CD14-positive monocyte (primary cell): ENCODE measurements at regions not wholly inside any gene's neighbourhood (a gene's known extent, or its start where the extent isn't known, plus 50 kb on each side); places are given as distances from the start of the nearest gene placed in this dataset.

Experiments used
- DNase-seq, 3 donors: peaks; one replicate each; pipeline ENCODE4 v3.0.0-alpha.2; 2011 to 2022
- H2AFZ ChIP-seq: 2 replicates; pipeline ENCODE4 v1.6.0; 2012; ENCODE audit warnings: mild to moderate bottlenecking, low read depth, low read length, inconsistent platforms; ENCODE audit not compliant: insufficient read depth, poor library complexity, severe bottlenecking
- H3K27ac ChIP-seq, 2 donors: 1 replicate in 1 of 2; 2 replicates in 1 of 2; pipeline ENCODE4 v1.5.1; 2012 to 2013; ENCODE audit warnings: low read length in 2 of 2, control low read depth in 1 of 2, inconsistent platforms in 1 of 2, low read depth in 1 of 2, mild to moderate bottlenecking in 1 of 2
- H3K27me3 ChIP-seq, 2 donors: one replicate each; pipeline versions ENCODE4 v1.6.0 to v1.6.1; 2011 to 2013; ENCODE audit warnings: low read length in 2 of 2; ENCODE audit not compliant: control insufficient read depth in 2 of 2, insufficient read depth in 2 of 2
- H3K36me3 ChIP-seq, 2 donors: replicated peaks in 1 of 2; 1 replicate in 1 of 2; 2 replicates in 1 of 2; pipeline versions ENCODE4 v1.5.1 to v1.6.1; 2012 to 2013; ENCODE audit warnings: low read length in 2 of 2, control low read depth in 1 of 2, inconsistent platforms in 1 of 2, mild to moderate bottlenecking in 1 of 2; ENCODE audit not compliant: insufficient read depth in 2 of 2, control insufficient read depth in 1 of 2
- H3K4me1 ChIP-seq, 2 donors: 1 replicate in 1 of 2; 2 replicates in 1 of 2; pipeline versions ENCODE4 v1.5.1 to v1.6.1; 2012 to 2013; ENCODE audit warnings: low read length in 2 of 2, control low read depth in 1 of 2, inconsistent platforms in 1 of 2, mild to moderate bottlenecking in 1 of 2, moderate library complexity in 1 of 2; ENCODE audit not compliant: insufficient read depth in 2 of 2, control insufficient read depth in 1 of 2
- H3K4me2 ChIP-seq: replicated peaks from 2 replicates; pipeline ENCODE3; 2012; ENCODE audit warnings: low read length, moderate library complexity, mild to moderate bottlenecking; ENCODE audit not compliant: poor library complexity, severe bottlenecking; ENCODE audit errors: extremely low read depth
- H3K4me3 ChIP-seq, 3 experiments: fragments of 200-600 bp in 1 of 3; sonication (generic) in 1 of 3; replicated peaks in 1 of 3; 1 replicate in 2 of 3; 2 replicates in 1 of 3; pipeline ENCODE4 v1.5.1; 2011 to 2013; ENCODE audit warnings: low read length in 3 of 3, mild to moderate bottlenecking in 3 of 3, control low read depth in 2 of 3, low read depth in 2 of 3, inconsistent platforms in 1 of 3, moderate library complexity in 1 of 3
- H3K79me2 ChIP-seq: 2 replicates; pipeline ENCODE4 v1.6.0; 2012; ENCODE audit warnings: mild to moderate bottlenecking, control low read depth, inconsistent platforms, low read length, moderate library complexity; ENCODE audit not compliant: insufficient read depth
- H3K9ac ChIP-seq: 2 replicates; pipeline ENCODE4 v1.6.0; 2017; ENCODE audit warnings: low read length, mild to moderate bottlenecking; ENCODE audit not compliant: insufficient read depth, poor library complexity, severe bottlenecking
- H3K9me3 ChIP-seq, 2 donors: replicated peaks in 1 of 2; 1 replicate in 1 of 2; 2 replicates in 1 of 2; pipeline versions ENCODE4 v1.5.1 to v1.6.1; 2012 to 2013; ENCODE audit warnings: low read length in 2 of 2, control low read depth in 1 of 2; ENCODE audit not compliant: control insufficient read depth in 1 of 2, insufficient read depth in 1 of 2
- H4K20me1 ChIP-seq: 2 replicates; pipeline ENCODE4 v1.6.0; 2012; ENCODE audit warnings: mild to moderate bottlenecking, low read length, control low read depth, moderate library complexity; ENCODE audit not compliant: insufficient read depth
- H3K27ac Mint-ChIP-seq, 7 donors: one replicate each; pipeline ENCODE4 v1.8.0; 2020; ENCODE audit warnings: mild to moderate bottlenecking in 7 of 7, mixed read lengths in 7 of 7, moderate library complexity in 6 of 7, inconsistent platforms in 2 of 7
- H3K27me3 Mint-ChIP-seq, 3 donors: one replicate each; pipeline ENCODE4 v1.8.0; 2021 to 2022; ENCODE audit warnings: low read depth in 3 of 3, mild to moderate bottlenecking in 3 of 3, mixed read lengths in 3 of 3, moderate library complexity in 3 of 3, inconsistent platforms in 1 of 3
- H3K36me3 Mint-ChIP-seq, 2 donors: one replicate each; pipeline ENCODE4 v1.8.0; 2020; ENCODE audit warnings: mixed read lengths in 2 of 2, inconsistent platforms in 1 of 2, mild to moderate bottlenecking in 1 of 2
- H3K4me1 Mint-ChIP-seq: one replicate; pipeline ENCODE4 v1.8.0; 2020; ENCODE audit warnings: mild to moderate bottlenecking, mixed read lengths
- H3K4me3 Mint-ChIP-seq, 2 donors: one replicate each; pipeline ENCODE4 v1.8.0; 2020; ENCODE audit warnings: mild to moderate bottlenecking in 2 of 2, mixed read lengths in 2 of 2, moderate library complexity in 1 of 2
- H3K9me3 Mint-ChIP-seq, 7 donors: one replicate each; pipeline ENCODE4 v1.8.0; 2020 to 2022; ENCODE audit warnings: mixed read lengths in 7 of 7, mild to moderate bottlenecking in 6 of 7, moderate library complexity in 6 of 7, inconsistent platforms in 2 of 7
- CTCF ChIP-seq: fragments of 200-600 bp; IDR thresholded peaks from one replicate; pipeline ENCODE4 v1.8.0; 2022; ENCODE audit warnings: antibody characterized with exemption, mild to moderate bottlenecking
- WGBS: methylation state at CpG from one replicate; pipeline ENCODE4 v1.1.5; 2013; ENCODE audit warnings: missing lambda C conversion rate; ENCODE audit not compliant: insufficient coverage; 5-methylcytosine and 5-hydroxymethylcytosine counted together
- intact Hi-C, 2 donors: fragments of 100-400 bp; cut with micrococcal nuclease; formaldehyde crosslinking; loops; one replicate each; pipeline versions ENCODE4 v1.15.0 to v1.15.1; 2023

GRCh38 chr6:140020207-140020791 is 645.9 kb upstream of the CITED2 start:
- Mint-ChIP-seq H3K4me1 (peaks cover 22% of the 10 kb centered on the region), H3K36me3 (peaks cover 6 to 14% of the 10 kb centered on the region in 2 donors), H3K9me3 (peaks cover 29 to 36% (median 31%) of the 10 kb centered on the region in 7 donors), H3K4me3 (no peak overlapping the region), H3K27me3 (no peaks in the 10 kb centered on the region), H3K27ac (no peak overlapping the region)
- Histone ChIP-seq H4K20me1 (no peaks in the 10 kb centered on the region), H2AFZ (no peak overlapping the region), H3K79me2 (no peaks in the 10 kb centered on the region), H3K36me3 (peaks cover 0 to 7% of the 10 kb centered on the region in 2 donors), H3K9ac (no peak overlapping the region), H3K4me1 (peaks cover under 1 to 3% of the 10 kb centered on the region in 2 donors), H3K27ac (no peak overlapping the region), H3K4me3 (no peak overlapping the region), H3K9me3 (peaks cover 17 to 28% of the 10 kb centered on the region in 2 donors), H3K4me2 (no peak overlapping the region), H3K27me3 (no peaks in the 10 kb centered on the region)
- no peak for TF ChIP-seq CTCF
- intact Hi-C loops, result no loop called here
- 100% methylated on average over 1 of the region's 2 CpGs for WGBS
- no peak for DNase-seq

GRCh38 chr6:140018588-140018987 is 644.1 kb upstream of the CITED2 start:
- Histone ChIP-seq H3K27ac (no peak overlapping the region), H3K4me1 (peaks cover 12 to 15% of the 10 kb centered on the region in 2 donors), H2AFZ (no peak overlapping the region), H4K20me1 (no peaks in the 10 kb centered on the region), H3K9ac (no peak overlapping the region), H3K79me2 (no peaks in the 10 kb centered on the region), H3K36me3 (peaks cover 0 to 7% of the 10 kb centered on the region in 2 donors), H3K4me3 (no peak overlapping the region), H3K4me2 (no peak overlapping the region), H3K27me3 (no peaks in the 10 kb centered on the region), H3K9me3 (peaks cover 17 to 28% of the 10 kb centered on the region in 2 donors)
- Mint-ChIP-seq H3K27me3 (no peaks in the 10 kb centered on the region), H3K4me1 (peaks cover 28% of the 10 kb centered on the region), H3K36me3 (peaks cover 6 to 17% of the 10 kb centered on the region in 2 donors), H3K27ac (no peak overlapping the region), H3K9me3 (peaks cover 29 to 38% (median 34%) of the 10 kb centered on the region in 7 donors), H3K4me3 (no peak overlapping the region)
- intact Hi-C loops, result no loop called here
- 100% methylated on average over 1 of the region's 1 CpG for WGBS
- DNase-seq, result no peak
- TF ChIP-seq CTCF, result no peak
